HG03469 (cell line): ENCODE measurements at regions not wholly inside any gene's neighbourhood (a gene's known extent, or its start where the extent isn't known, plus 50 kb on each side); places are given as distances from the start of the nearest gene placed in this dataset.

Source experiments
- ATAC-seq: cut with Tn5 transposase; IDR thresholded peaks from one replicate; pipeline ENCODE4 v1.9.1; 2021; ENCODE audit warnings: mild to moderate bottlenecking, moderate library complexity, moderate number of reproducible peaks; ENCODE audit not compliant: unreplicated experiment

- ATAC-seq, result no peak
These were observed 106.7 kb upstream of the TTC29 start for GRCh38 chr4:147052361-147052760.

GRCh38 chr4:147054228-147054872, 108.7 kb upstream of the TTC29 start:
- no peak for ATAC-seq

GRCh38 chr4:147056940-147057610, 111.4 kb upstream of the TTC29 start:
- ATAC-seq, result no peak

- no peak for ATAC-seq
These were observed 112.0 kb upstream of the TTC29 start for GRCh38 chr4:147057611-147058190.

DNA sequence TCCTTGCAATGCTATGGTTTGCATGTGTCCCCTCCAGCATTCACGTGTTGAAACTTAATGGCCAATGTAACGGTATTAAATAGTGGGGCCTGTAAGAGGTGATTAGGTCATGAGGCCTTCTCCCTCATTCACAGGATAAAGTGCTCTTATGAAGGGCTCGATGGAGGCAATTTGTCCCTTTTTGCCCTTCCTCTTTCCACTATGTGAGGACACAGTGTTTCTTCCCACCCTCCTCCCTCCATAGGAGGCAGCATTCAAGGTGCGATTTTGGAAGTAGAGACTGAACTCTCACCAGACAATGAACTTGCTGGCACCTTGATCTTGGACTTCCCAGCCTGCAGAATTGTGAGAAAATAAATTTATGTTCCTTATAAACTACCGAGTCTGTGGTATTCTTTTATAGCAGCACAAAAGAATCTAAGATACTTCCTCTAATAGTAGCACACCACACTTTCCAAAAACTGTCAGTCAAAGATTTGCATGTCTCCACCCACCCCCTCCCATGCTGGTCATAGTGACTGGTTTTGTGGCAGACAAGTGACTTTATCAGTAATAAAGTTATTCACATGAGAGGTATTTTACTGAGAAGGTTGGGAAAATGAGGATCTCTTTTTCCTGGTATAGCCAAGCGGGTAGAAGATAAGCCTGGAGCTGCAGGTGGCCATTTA, 113.5 kb upstream of the TTC29 start:
- no peak for ATAC-seq

- ATAC-seq, result no peak
These were observed 114.7 kb upstream of the TTC29 start for GRCh38 chr4:147060151-147060931.

GRCh38 chr4:147064856-147065255, 119.2 kb upstream of the TTC29 start:
- ATAC-seq, result no peak

DNA sequence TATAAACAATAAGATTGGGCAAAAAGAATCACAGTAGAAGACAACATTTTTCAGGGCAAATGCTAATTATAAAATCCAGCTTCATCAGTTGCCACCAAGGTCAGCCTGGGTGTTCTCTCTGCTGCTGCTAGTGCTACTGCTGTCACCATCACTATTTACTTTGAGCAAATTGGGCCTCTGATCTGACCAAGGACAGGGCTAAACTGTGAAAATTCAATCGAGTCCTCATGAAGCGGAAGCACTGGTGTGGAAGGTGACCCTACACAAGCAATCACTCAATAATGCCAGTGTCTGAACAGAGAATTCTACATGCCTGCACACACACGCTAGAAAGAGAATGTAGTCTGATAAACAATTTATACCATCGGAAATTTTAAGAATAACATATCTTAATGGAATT, 122.9 kb upstream of the TTC29 start:
- no peak for ATAC-seq

DNA sequence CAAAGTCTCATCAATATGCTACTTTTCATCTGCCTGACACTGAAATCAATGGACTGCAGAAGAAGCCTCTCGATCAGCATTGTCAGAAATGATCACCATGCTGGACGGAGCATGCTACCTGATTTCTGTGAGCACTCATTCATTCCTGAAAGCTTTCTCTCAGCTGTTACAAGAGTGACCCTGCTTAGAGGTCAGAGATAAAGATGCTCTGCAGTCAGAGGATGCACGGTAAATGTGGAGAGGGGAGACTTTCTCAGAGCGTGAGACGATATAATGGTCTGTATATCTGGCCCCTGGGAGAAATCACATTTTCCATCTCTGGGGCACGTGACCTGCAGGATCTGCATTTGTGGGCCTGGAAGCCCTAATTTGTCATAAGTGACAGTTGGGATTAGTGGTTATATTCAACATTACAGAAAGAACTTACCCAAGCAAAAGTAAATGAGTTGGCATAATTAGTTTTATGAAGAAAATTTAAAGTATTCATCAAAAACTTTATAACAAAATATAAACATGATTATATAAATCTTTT, 125.6 kb upstream of the TTC29 start:
- no peak for ATAC-seq

DNA sequence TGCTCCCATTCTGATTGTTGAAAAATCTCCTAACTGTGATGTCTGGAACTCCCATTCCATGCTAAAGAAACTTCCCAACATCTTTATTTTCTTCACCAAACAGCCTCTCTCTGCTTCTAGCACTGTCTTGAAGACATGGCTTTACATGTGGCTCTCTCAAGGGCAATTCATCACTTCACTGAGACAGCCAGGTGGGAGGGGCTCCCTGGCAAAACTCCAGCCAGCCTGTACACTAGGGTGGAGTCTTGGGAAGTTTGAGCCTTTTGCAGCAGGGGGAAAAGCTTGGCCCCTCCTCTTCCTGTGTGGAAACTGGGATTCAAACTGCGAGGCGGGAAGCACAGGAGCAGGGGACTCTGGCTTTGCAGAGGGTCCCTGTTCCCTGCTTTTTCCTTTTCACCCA, 130.5 kb upstream of the TTC29 start:
- no peak for ATAC-seq

DNA sequence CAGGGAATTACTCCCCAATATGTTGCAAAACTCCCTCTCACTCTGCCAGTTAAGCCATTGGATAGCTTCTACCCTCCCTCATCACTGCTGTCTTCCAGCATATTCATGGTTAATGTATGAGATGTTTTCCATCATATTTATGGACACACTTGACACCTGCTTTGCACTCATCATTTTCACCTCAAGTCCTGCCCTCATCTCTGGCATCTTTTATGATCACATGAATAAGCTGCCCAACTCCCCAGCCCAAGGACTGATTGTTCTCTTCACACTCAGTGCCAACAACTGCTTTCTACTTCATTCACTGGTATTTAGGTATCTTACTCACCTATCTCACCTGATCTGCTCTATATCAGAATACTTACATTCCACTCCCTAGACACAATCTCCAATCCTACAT, 131.1 kb upstream of the TTC29 start:
- ATAC-seq, result no peak

DNA sequence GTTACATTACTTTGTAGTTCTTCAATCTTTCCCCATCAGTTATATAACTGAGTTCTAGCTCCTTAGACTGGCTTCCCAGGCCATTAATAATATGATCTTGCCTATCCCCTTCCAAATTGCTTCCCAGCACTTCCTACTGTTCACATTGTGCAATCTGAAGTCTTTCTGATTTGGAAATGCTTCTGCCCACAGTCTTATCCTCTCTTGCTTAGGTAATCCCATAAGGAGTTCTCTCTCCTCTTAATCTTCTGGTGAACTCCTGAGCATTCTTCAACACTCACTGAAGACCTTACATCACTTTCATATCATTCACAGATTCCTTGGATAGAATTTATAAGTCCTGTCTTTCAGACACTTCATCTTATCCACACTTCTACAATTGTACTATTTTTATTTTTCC, 132.7 kb upstream of the TTC29 start:
- ATAC-seq, result no peak

GRCh38 chr4:147078875-147079658, 133.4 kb upstream of the TTC29 start:
- ATAC-seq, result no peak

GRCh38 chr4:147084861-147085260, 139.2 kb upstream of the TTC29 start:
- ATAC-seq, result no peak

GRCh38 chr4:147085781-147086180, 140.1 kb upstream of the TTC29 start:
- ATAC-seq, result no peak

- ATAC-seq, result no peak
These were observed 142.5 kb upstream of the TTC29 start for GRCh38 chr4:147088146-147088545.

- no peak for ATAC-seq
These were observed 144.8 kb upstream of the TTC29 start for GRCh38 chr4:147090486-147090885.

GRCh38 chr4:147093206-147093605, 147.5 kb upstream of the TTC29 start:
- ATAC-seq, result no peak

- ATAC-seq, result no peak
These were observed 148.6 kb upstream of the TTC29 start for GRCh38 chr4:147094238-147094637.
